Thymus (tissue), 11 donors: ENCODE measurements at regions not wholly inside any gene's neighbourhood (a gene's known extent, or its start where the extent isn't known, plus 50 kb on each side); places are given as distances from the start of the nearest gene placed in this dataset.
"Not testable (repeated sequence)": the region's sequence is repeated elsewhere in the genome, so short reads cannot be mapped to it uniquely, and the experiment has no call there.

Experiments
- DNase-seq, 9 donors: peaks; one replicate each; pipeline ENCODE4 v3.0.0-alpha.2; 2013; ENCODE audit warnings: low spot score in 9 of 9, low read depth in 6 of 9, missing footprints in 1 of 9
- H3K27ac ChIP-seq, 2 donors: one replicate each; pipeline ENCODE4 v1.5.1; 2013; ENCODE audit warnings: control low read depth in 1 of 2, low read depth in 1 of 2, low read length in 1 of 2, mild to moderate bottlenecking in 1 of 2, moderate library complexity in 1 of 2
- H3K27me3 ChIP-seq, 2 donors: one replicate each; pipeline ENCODE4 v1.5.1; 2013; ENCODE audit warnings: low read length in 1 of 2; ENCODE audit not compliant: control insufficient read depth in 2 of 2, insufficient read depth in 1 of 2
- H3K36me3 ChIP-seq, 2 donors: one replicate each; pipeline ENCODE4 v1.5.1; 2013; ENCODE audit warnings: low read length in 1 of 2, mild to moderate bottlenecking in 1 of 2, moderate library complexity in 1 of 2; ENCODE audit not compliant: control insufficient read depth in 2 of 2, insufficient read depth in 2 of 2
- H3K4me1 ChIP-seq, 2 donors: one replicate each; pipeline ENCODE4 v1.5.1; 2013; ENCODE audit warnings: low read length in 2 of 2; ENCODE audit not compliant: control insufficient read depth in 2 of 2, insufficient read depth in 2 of 2
- H3K4me3 ChIP-seq, 2 donors: one replicate each; pipeline ENCODE4 v1.5.1; 2013; ENCODE audit warnings: low read length in 2 of 2, control low read depth in 1 of 2, mild to moderate bottlenecking in 1 of 2
- H3K9me3 ChIP-seq, 2 donors: one replicate each; pipeline ENCODE4 v1.5.1; 2013; ENCODE audit warnings: low read length in 1 of 2, mild to moderate bottlenecking in 1 of 2; ENCODE audit not compliant: control insufficient read depth in 2 of 2, insufficient read depth in 1 of 2
- WGBS: extraction: QIAGEN DNeasy Blood & Tissue Kit; methylation state at CpG from one replicate; pipeline ENCODE4 v1.1.7; 2013; 5-methylcytosine and 5-hydroxymethylcytosine counted together
- donor health status: healthy.

GRCh38 chr16:88311860-88312259 is 70.9 kb upstream of the ZNF469 start:
- not testable (repeated sequence) for H3K4me3 ChIP-seq, H3K27ac ChIP-seq, H3K27me3 ChIP-seq, H3K4me1 ChIP-seq, H3K9me3 ChIP-seq, H3K36me3 ChIP-seq, DNase-seq

GRCh38 chr16:88312732-88313131 is 70.0 kb upstream of the ZNF469 start:
- Histone ChIP-seq H3K4me1 (peaks cover 0 to under 1% of the 10 kb centered on the region in 2 donors), H3K9me3 (peaks cover 0 to 4% of the 10 kb centered on the region in 2 donors), H3K27me3 (no peaks in the 10 kb centered on the region), H3K36me3 (no peaks in the 10 kb centered on the region), H3K27ac (no peak overlapping the region), H3K4me3 (no peak overlapping the region)
- no peak for DNase-seq
- WGBS, result 92% methylated on average over 10 of the region's 10 CpGs

- Histone ChIP-seq H3K9me3 (no peaks in the 10 kb centered on the region), H3K4me1 (peaks cover 0 to 12% of the 10 kb centered on the region in 2 donors), H3K27ac (no peak overlapping the region), H3K36me3 (no peaks in the 10 kb centered on the region), H3K27me3 (no peaks in the 10 kb centered on the region), H3K4me3 (no peak overlapping the region)
- no peak for DNase-seq
- 90% methylated on average over 16 of the region's 16 CpGs for WGBS
Observed at GRCh38 chr16:88314991-88315542, 67.7 kb upstream of the ZNF469 start.

- WGBS, result 53% methylated on average over 20 of the region's 20 CpGs
- Histone ChIP-seq H3K4me1 (peaks cover 0 to 12% of the 10 kb centered on the region in 2 donors), H3K9me3 (no peaks in the 10 kb centered on the region), H3K36me3 (no peaks in the 10 kb centered on the region), H3K27me3 (no peaks in the 10 kb centered on the region), H3K27ac (no peak overlapping the region), H3K4me3 (no peak overlapping the region)
- DNase-seq, result no peak
Observed at GRCh38 chr16:88315543-88316105, 67.1 kb upstream of the ZNF469 start.

GRCh38 chr16:88316151-88316550 is 66.6 kb upstream of the ZNF469 start:
- no peak for DNase-seq
- no peak overlapping the region for H3K4me3 ChIP-seq
- no peaks in the 10 kb centered on the region for H3K27me3 ChIP-seq
- 94% methylated on average over 17 of the region's 17 CpGs for WGBS
- H3K27ac ChIP-seq, result no peak overlapping the region
- no peaks in the 10 kb centered on the region for H3K9me3 ChIP-seq
- H3K4me1 ChIP-seq, result peaks cover 0 to 12% of the 10 kb centered on the region in 2 donors
- no peaks in the 10 kb centered on the region for H3K36me3 ChIP-seq

- Histone ChIP-seq H3K27ac (no peak overlapping the region), H3K36me3 (no peaks in the 10 kb centered on the region), H3K4me1 (peaks cover 0 to 12% of the 10 kb centered on the region in 2 donors), H3K27me3 (no peaks in the 10 kb centered on the region), H3K9me3 (peaks cover 0 to 3% of the 10 kb centered on the region in 2 donors), H3K4me3 (no peak overlapping the region)
- WGBS, result 95% methylated on average over 18 of the region's 18 CpGs
- no peak for DNase-seq
Observed at GRCh38 chr16:88316941-88317612, 65.7 kb upstream of the ZNF469 start.

- no peaks in the 10 kb centered on the region for H3K36me3 ChIP-seq
- H3K4me1 ChIP-seq, result peaks cover 0 to 12% of the 10 kb centered on the region in 2 donors
- no peak for DNase-seq
- WGBS, result 97% methylated on average over 11 of the region's 11 CpGs
- peaks cover 0 to 5% of the 10 kb centered on the region in 2 donors for H3K9me3 ChIP-seq
- no peaks in the 10 kb centered on the region for H3K27me3 ChIP-seq
- no peak overlapping the region for H3K27ac ChIP-seq
- H3K4me3 ChIP-seq, result no peak overlapping the region
Observed at GRCh38 chr16:88317613-88317965, 65.2 kb upstream of the ZNF469 start.

GRCh38 chr16:88318051-88318450 is 64.7 kb upstream of the ZNF469 start:
- 95% methylated on average over 14 of the region's 14 CpGs for WGBS
- Histone ChIP-seq H3K4me3 (no peak overlapping the region), H3K9me3 (peaks cover 0 to 5% of the 10 kb centered on the region in 2 donors), H3K36me3 (no peaks in the 10 kb centered on the region), H3K27me3 (no peaks in the 10 kb centered on the region), H3K4me1 (peaks cover 0 to 12% of the 10 kb centered on the region in 2 donors), H3K27ac (no peak overlapping the region)
- no peak for DNase-seq

GRCh38 chr16:88318521-88318920 is 64.2 kb upstream of the ZNF469 start:
- WGBS, result 92% methylated on average over 14 of the region's 14 CpGs

More at GRCh38 chr16:88318521-88318920, 64.2 kb upstream of the ZNF469 start:
- H3K9me3 ChIP-seq, result peaks cover 0 to 8% of the 10 kb centered on the region in 2 donors
- H3K4me1 ChIP-seq, result peaks cover 0 to 12% of the 10 kb centered on the region in 2 donors
- H3K4me3 ChIP-seq, result no peak overlapping the region
- no peaks in the 10 kb centered on the region for H3K36me3 ChIP-seq
- DNase-seq, result no peak
- no peak overlapping the region for H3K27ac ChIP-seq
- no peaks in the 10 kb centered on the region for H3K27me3 ChIP-seq
